HEK293T (cell line): ENCODE measurements at regions not wholly inside any gene's neighbourhood (a gene's known extent, or its start where the extent isn't known, plus 50 kb on each side); places are given as distances from the start of the nearest gene placed in this dataset.

Experiments used
- BHLHE40 ChIP-seq: fragments of 450-650 bp; IDR thresholded peaks from 2 replicates; pipeline ENCODE4 v1.6.1; 2016; ENCODE audit warnings: mild to moderate bottlenecking, moderate library complexity, borderline replicate concordance
- CTBP1 ChIP-seq: fragments of 450-650 bp; IDR thresholded peaks from 2 replicates; pipeline ENCODE4 v1.6.1; 2016; ENCODE audit warnings: borderline replicate concordance
- FOXA1 ChIP-seq: fragments of 450-650 bp; IDR thresholded peaks from 2 replicates; pipeline ENCODE4 v1.6.1; 2016; ENCODE audit warnings: mild to moderate bottlenecking
- FOXK2 ChIP-seq: fragments of 450-650 bp; IDR thresholded peaks from 2 replicates; pipeline ENCODE4 v1.6.1; 2016; ENCODE audit warnings: mild to moderate bottlenecking
- FOXM1 ChIP-seq: fragments of 450-650 bp; IDR thresholded peaks from 2 replicates; pipeline ENCODE4 v1.6.1; 2017; ENCODE audit warnings: mild to moderate bottlenecking, borderline replicate concordance
- PKNOX1 ChIP-seq: fragments of 450-650 bp; IDR thresholded peaks from 2 replicates; pipeline ENCODE4 v1.6.1; 2016
- SP1 ChIP-seq: fragments of 450-650 bp; IDR thresholded peaks from 2 replicates; pipeline ENCODE4 v1.6.1; 2017

GRCh38 chr3:6671363-6671762 lies 189.6 kb upstream of the GRM7 start:
- TF ChIP-seq PKNOX1 (no peak), BHLHE40 (no peak), CTBP1 (no peak), FOXM1 (no peak), SP1 (no peak), FOXK2 (no peak), FOXA1 (no peak)
